Keratinocyte (primary cell): ENCODE measurements at regions not wholly inside any gene's neighbourhood (a gene's known extent, or its start where the extent isn't known, plus 50 kb on each side); places are given as distances from the start of the nearest gene placed in this dataset.

Experiments
- CTCF ChIP-seq, 3 experiments: IDR thresholded peaks in 1 of 3; conservative IDR thresholded peaks in 1 of 3; optimal IDR thresholded peaks in 1 of 3; 2 replicates in 2 of 3; 3 replicates in 1 of 3; pipeline versions ENCODE3 to v1.5.1; 2011; ENCODE audit warnings: low read length in 3 of 3, mild to moderate bottlenecking in 3 of 3, moderate library complexity in 2 of 3, control low read depth in 1 of 3, inconsistent platforms in 1 of 3; ENCODE audit not compliant: insufficient read depth in 2 of 3; ENCODE audit errors: extremely low read depth in 1 of 3
- EZH2 ChIP-seq: IDR thresholded peaks from one replicate; pipeline ENCODE4 v1.6.1; 2012; ENCODE audit warnings: inconsistent platforms, mild to moderate bottlenecking, low read length, moderate library complexity

GRCh38 chr21:15255763-15256162 is 191.0 kb upstream of the NRIP1 start:
- TF ChIP-seq CTCF (optimal IDR thresholded peaks at IDR 0.05 in 1 of 3, IDR thresholded peaks at IDR 0.05 in 1 of 3, conservative IDR thresholded peaks at IDR 0.05 in 1 of 3; ENCODE audit: extremely low read depth in 1 of 3, insufficient read depth in 2 of 3, low read length in 3 of 3) (no peak), EZH2 (no peak)
